GM12873 (cell line): ENCODE measurements at regions not wholly inside any gene's neighbourhood (a gene's known extent, or its start where the extent isn't known, plus 50 kb on each side); places are given as distances from the start of the nearest gene placed in this dataset.

Source experiments
- CTCF ChIP-seq: IDR thresholded peaks from 2 replicates; pipeline ENCODE4 v1.5.1; 2012; ENCODE audit warnings: low read depth, mild to moderate bottlenecking, moderate library complexity, low read length, control low read depth; ENCODE audit not compliant: insufficient read depth; ENCODE audit errors: missing control alignments

GRCh38 chr5:179455320-179455719, 95.0 kb upstream of the RUFY1 start:
- TF ChIP-seq CTCF, result no peak

GRCh38 chr5:179454356-179454755, 96.0 kb upstream of the RUFY1 start:
- TF ChIP-seq CTCF, result no peak

- TF ChIP-seq CTCF, result no peak
Measured at GRCh38 chr5:179453616-179454015, 96.7 kb upstream of the RUFY1 start.

- TF ChIP-seq CTCF, result no peak
Measured at GRCh38 chr5:179452356-179453230, 97.8 kb upstream of the RUFY1 start.

- no peak for TF ChIP-seq CTCF
Measured at GRCh38 chr5:179451828-179452196, 98.5 kb upstream of the RUFY1 start.

GRCh38 chr5:179451114-179451827, 99.1 kb upstream of the RUFY1 start:
- no peak for TF ChIP-seq CTCF

- no peak for TF ChIP-seq CTCF
Measured at GRCh38 chr5:179439181-179439985, 94.1 kb upstream of the ADAMTS2 start.
